ENCODE measurements at regions not wholly inside any gene's neighbourhood (a gene's known extent, or its start where the extent isn't known, plus 50 kb on each side); places are given as distances from the start of the nearest gene placed in this dataset.
"Not testable (repeated sequence)": the region's sequence is repeated elsewhere in the genome, so short reads cannot be mapped to it uniquely, and the experiment has no call there.

GRCh38 chr7:73954181-73954580 lies 73.8 kb upstream of the ELN start:
- 65 to 83% (median 75%) methylated on average over 3 of the region's 3 CpGs for WGBS, 3 donors

DNA sequence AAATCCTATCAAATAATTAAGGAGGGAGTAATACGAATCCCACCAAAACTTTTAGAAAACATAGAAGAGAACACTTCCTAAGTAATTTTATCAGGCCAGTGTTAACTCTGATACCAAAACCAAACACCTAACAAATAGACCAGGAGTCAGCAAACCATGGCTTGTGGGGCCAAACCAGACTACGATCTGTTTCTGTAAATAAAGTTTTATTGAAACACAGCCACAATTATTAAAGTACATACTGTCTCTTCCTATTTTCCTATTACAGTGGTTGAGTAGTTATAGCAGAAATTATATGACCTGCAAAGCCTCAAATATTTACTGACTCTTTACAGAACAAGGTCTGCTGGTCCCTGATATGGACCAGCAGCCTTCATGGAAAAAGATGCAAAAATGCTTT lies 73.1 kb upstream of the ELN start:
- WGBS, 3 donors = 86 to 95% (median 88%) methylated on average over 2 of the region's 2 CpGs

More at GRCh38 chr7:73954181-73954580, 73.8 kb upstream of the ELN start:
- Histone ChIP-seq H3K36me3 (ENCODE audit: control insufficient read depth in 3 of 3, insufficient read depth in 2 of 3, low read depth in 1 of 3, low read length in 3 of 3) (no peaks in the 10 kb centered on the region), H3K4me3 (ENCODE audit: low read depth in 1 of 3, low read length in 3 of 3) (no peak overlapping the region), H3K27ac (ENCODE audit: low read depth in 1 of 3, low read length in 2 of 3) (no peak overlapping the region), H3K9me3 (ENCODE audit: control insufficient read depth in 2 of 2, insufficient read depth in 1 of 2, low read depth in 1 of 2, low read length in 1 of 2) (no peaks in the 10 kb centered on the region), H3K27me3 (ENCODE audit: control insufficient read depth in 3 of 3, insufficient read depth in 3 of 3, low read length in 3 of 3) (peaks cover 0 to 4% (median 0%) of the 10 kb centered on the region in 3 donors), H3K4me1 (ENCODE audit: control insufficient read depth in 3 of 3, insufficient read depth in 2 of 3, low read depth in 1 of 3, low read length in 2 of 3) (no peaks in the 10 kb centered on the region)
- no peak for DNase-seq
- no peak for FAIRE-seq

GRCh38 chr7:73960548-73960947 lies 67.4 kb upstream of the ELN start:
- DNase-seq = peak; percentile 54 to 86
- Histone ChIP-seq H3K4me1 (ENCODE audit: control insufficient read depth in 3 of 3, insufficient read depth in 2 of 3, low read depth in 1 of 3, low read length in 2 of 3) (no peaks in the 10 kb centered on the region), H3K27ac (ENCODE audit: low read depth in 1 of 3, low read length in 2 of 3) (no peak overlapping the region), H3K9me3 (ENCODE audit: control insufficient read depth in 2 of 2, insufficient read depth in 1 of 2, low read depth in 1 of 2, low read length in 1 of 2) (peaks cover 0 to 14% of the 10 kb centered on the region in 2 donors), H3K27me3 (ENCODE audit: control insufficient read depth in 3 of 3, insufficient read depth in 3 of 3, low read length in 3 of 3) (no peaks in the 10 kb centered on the region), H3K36me3 (ENCODE audit: control insufficient read depth in 3 of 3, insufficient read depth in 2 of 3, low read depth in 1 of 3, low read length in 3 of 3) (no peaks in the 10 kb centered on the region), H3K4me3 (ENCODE audit: low read depth in 1 of 3, low read length in 3 of 3) (no peak overlapping the region)
- no peak for FAIRE-seq
- 33 to 52% (median 36%) methylated on average over 3 of the region's 3 CpGs for WGBS, 3 donors

More for the DNA sequence above, 73.1 kb upstream of the ELN start:
- H3K9me3 ChIP-seq (ENCODE audit: control insufficient read depth in 2 of 2, insufficient read depth in 1 of 2, low read depth in 1 of 2, low read length in 1 of 2) = no peaks in the 10 kb centered on the region
- DNase-seq (no peak), FAIRE-seq (no peak)
- no peaks in the 10 kb centered on the region for H3K36me3 ChIP-seq (ENCODE audit: control insufficient read depth in 3 of 3, insufficient read depth in 2 of 3, low read depth in 1 of 3, low read length in 3 of 3)
- peaks cover 0 to 4% (median 0%) of the 10 kb centered on the region in 3 donors for H3K27me3 ChIP-seq (ENCODE audit: control insufficient read depth in 3 of 3, insufficient read depth in 3 of 3, low read length in 3 of 3)
- H3K27ac ChIP-seq (ENCODE audit: low read depth in 1 of 3, low read length in 2 of 3) = no peak overlapping the region
- H3K4me1 ChIP-seq (ENCODE audit: control insufficient read depth in 3 of 3, insufficient read depth in 2 of 3, low read depth in 1 of 3, low read length in 2 of 3) = no peaks in the 10 kb centered on the region
- no peak overlapping the region for H3K4me3 ChIP-seq (ENCODE audit: low read depth in 1 of 3, low read length in 3 of 3)

- not testable (repeated sequence) for H3K36me3 ChIP-seq (ENCODE audit: control insufficient read depth in 3 of 3, insufficient read depth in 2 of 3, low read depth in 1 of 3, low read length in 3 of 3); H3K4me1 ChIP-seq (ENCODE audit: control insufficient read depth in 3 of 3, insufficient read depth in 2 of 3, low read depth in 1 of 3, low read length in 2 of 3); H3K27ac ChIP-seq (ENCODE audit: low read depth in 1 of 3, low read length in 2 of 3); H3K27me3 ChIP-seq (ENCODE audit: control insufficient read depth in 3 of 3, insufficient read depth in 3 of 3, low read length in 3 of 3); H3K4me3 ChIP-seq (ENCODE audit: low read depth in 1 of 3, low read length in 3 of 3); FAIRE-seq; DNase-seq
- WGBS, 3 donors = 93 to 96% (median 94%) methylated on average over 9 of the region's 9 CpGs
- H3K9me3 ChIP-seq (ENCODE audit: control insufficient read depth in 2 of 2, insufficient read depth in 1 of 2, low read depth in 1 of 2, low read length in 1 of 2) = peaks cover 0 to 14% of the 10 kb centered on the region in 2 donors
Observed at GRCh38 chr7:73961991-73962390, 66.0 kb upstream of the ELN start.

GRCh38 chr7:73963252-73963822 lies 64.6 kb upstream of the ELN start:
- Histone ChIP-seq H3K9me3 (ENCODE audit: control insufficient read depth in 2 of 2, insufficient read depth in 1 of 2, low read depth in 1 of 2, low read length in 1 of 2) (peaks cover 0 to 14% of the 10 kb centered on the region in 2 donors), H3K27ac (ENCODE audit: low read depth in 1 of 3, low read length in 2 of 3) (no peak overlapping the region), H3K4me3 (ENCODE audit: low read depth in 1 of 3, low read length in 3 of 3) (no peak overlapping the region), H3K36me3 (ENCODE audit: control insufficient read depth in 3 of 3, insufficient read depth in 2 of 3, low read depth in 1 of 3, low read length in 3 of 3) (no peaks in the 10 kb centered on the region), H3K27me3 (ENCODE audit: control insufficient read depth in 3 of 3, insufficient read depth in 3 of 3, low read length in 3 of 3) (no peaks in the 10 kb centered on the region), H3K4me1 (ENCODE audit: control insufficient read depth in 3 of 3, insufficient read depth in 2 of 3, low read depth in 1 of 3, low read length in 2 of 3) (no peaks in the 10 kb centered on the region)
- 82 to 87% (median 86%) methylated on average over 2 of the region's 2 CpGs for WGBS, 3 donors
- DNase-seq = no peak
- no peak for FAIRE-seq

- no peak for DNase-seq
- Histone ChIP-seq H3K4me3 (ENCODE audit: low read depth in 1 of 3, low read length in 3 of 3) (no peak overlapping the region), H3K36me3 (ENCODE audit: control insufficient read depth in 3 of 3, insufficient read depth in 2 of 3, low read depth in 1 of 3, low read length in 3 of 3) (no peaks in the 10 kb centered on the region), H3K27me3 (ENCODE audit: control insufficient read depth in 3 of 3, insufficient read depth in 3 of 3, low read length in 3 of 3) (no peaks in the 10 kb centered on the region), H3K4me1 (ENCODE audit: control insufficient read depth in 3 of 3, insufficient read depth in 2 of 3, low read depth in 1 of 3, low read length in 2 of 3) (no peaks in the 10 kb centered on the region), H3K9me3 (ENCODE audit: control insufficient read depth in 2 of 2, insufficient read depth in 1 of 2, low read depth in 1 of 2, low read length in 1 of 2) (peaks cover 0 to 14% of the 10 kb centered on the region in 2 donors), H3K27ac (ENCODE audit: low read depth in 1 of 3, low read length in 2 of 3) (no peak overlapping the region)
- WGBS, 3 donors = 96 to 100% (median 98%) methylated on average over 4 of the region's 4 CpGs
- FAIRE-seq = no peak
Observed at GRCh38 chr7:73964786-73965185, 63.2 kb upstream of the ELN start.

DNA sequence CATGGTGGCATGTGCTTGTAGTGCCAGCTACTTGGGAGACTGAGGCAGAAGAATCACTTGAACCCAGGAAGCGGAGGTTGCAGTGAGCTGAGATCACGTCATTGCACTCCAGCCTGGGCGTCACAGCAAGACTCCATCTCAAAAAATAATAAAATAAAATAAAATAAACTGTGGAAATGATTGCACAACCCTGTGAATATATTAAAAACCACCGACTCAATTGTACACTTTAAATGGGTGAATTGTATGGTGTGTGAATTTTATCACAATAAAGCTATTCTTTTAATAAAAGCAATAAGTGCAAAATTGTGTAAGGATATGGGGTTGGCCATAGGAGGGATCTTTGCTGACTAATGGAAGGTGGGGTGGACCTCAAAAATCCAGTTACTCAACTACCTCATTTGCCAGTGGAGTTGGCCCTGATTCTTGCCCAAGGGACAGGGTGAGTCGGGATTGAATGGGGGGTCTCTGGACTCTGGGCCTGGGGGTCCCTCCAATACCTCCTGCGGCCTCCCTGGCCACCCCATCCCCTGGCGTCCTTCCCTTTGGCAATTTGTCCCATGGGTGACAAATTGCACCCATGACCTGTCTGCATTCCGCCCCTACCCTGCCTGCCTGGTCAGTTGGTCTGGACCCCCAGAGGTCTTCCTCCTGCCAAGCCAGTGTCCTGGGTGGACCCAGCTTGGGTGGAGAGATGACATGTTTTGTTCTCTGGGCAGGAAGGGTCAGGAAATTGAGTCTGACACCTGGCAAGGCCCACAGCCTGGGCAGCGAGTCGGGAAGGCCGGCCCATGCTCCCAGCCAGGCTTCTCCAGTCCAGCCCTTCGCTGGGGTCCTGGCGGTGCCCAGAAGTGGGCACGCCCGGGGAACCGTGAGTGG lies 61.7 kb upstream of the ELN start:
- no peaks in the 10 kb centered on the region for H3K4me1 ChIP-seq (ENCODE audit: control insufficient read depth in 3 of 3, insufficient read depth in 2 of 3, low read depth in 1 of 3, low read length in 2 of 3)
- peaks cover 0 to 16% of the 10 kb centered on the region in 2 donors for H3K9me3 ChIP-seq (ENCODE audit: control insufficient read depth in 2 of 2, insufficient read depth in 1 of 2, low read depth in 1 of 2, low read length in 1 of 2)
- no peak overlapping the region for H3K27ac ChIP-seq (ENCODE audit: low read depth in 1 of 3, low read length in 2 of 3)
- FAIRE-seq (no peak), DNase-seq (no peak)
- WGBS, 3 donors = 89 to 92% (median 90%) methylated on average over 16 of the region's 16 CpGs
- no peaks in the 10 kb centered on the region for H3K36me3 ChIP-seq (ENCODE audit: control insufficient read depth in 3 of 3, insufficient read depth in 2 of 3, low read depth in 1 of 3, low read length in 3 of 3)
- no peak overlapping the region for H3K4me3 ChIP-seq (ENCODE audit: low read depth in 1 of 3, low read length in 3 of 3)
- no peaks in the 10 kb centered on the region for H3K27me3 ChIP-seq (ENCODE audit: control insufficient read depth in 3 of 3, insufficient read depth in 3 of 3, low read length in 3 of 3)

GRCh38 chr7:73966941-73967831 lies 60.8 kb upstream of the ELN start:
- H3K9me3 ChIP-seq (ENCODE audit: control insufficient read depth in 2 of 2, insufficient read depth in 1 of 2, low read depth in 1 of 2, low read length in 1 of 2) = peaks cover 0 to 16% of the 10 kb centered on the region in 2 donors
- H3K36me3 ChIP-seq (ENCODE audit: control insufficient read depth in 3 of 3, insufficient read depth in 2 of 3, low read depth in 1 of 3, low read length in 3 of 3) = no peaks in the 10 kb centered on the region
- FAIRE-seq (no peak), DNase-seq (no peak)
- H3K27ac ChIP-seq (ENCODE audit: low read depth in 1 of 3, low read length in 2 of 3) = no peak overlapping the region
- WGBS, 3 donors = 85 to 88% (median 88%) methylated on average over 11 of the region's 11 CpGs
- H3K4me1 ChIP-seq (ENCODE audit: control insufficient read depth in 3 of 3, insufficient read depth in 2 of 3, low read depth in 1 of 3, low read length in 2 of 3) = no peaks in the 10 kb centered on the region
- H3K27me3 ChIP-seq (ENCODE audit: control insufficient read depth in 3 of 3, insufficient read depth in 3 of 3, low read length in 3 of 3) = no peaks in the 10 kb centered on the region
- no peak overlapping the region for H3K4me3 ChIP-seq (ENCODE audit: low read depth in 1 of 3, low read length in 3 of 3)

Data from small intestine (tissue), 7 donors.